ENCODE measurements at regions not wholly inside any gene's neighbourhood (a gene's known extent, or its start where the extent isn't known, plus 50 kb on each side); places are given as distances from the start of the nearest gene placed in this dataset.

DNA sequence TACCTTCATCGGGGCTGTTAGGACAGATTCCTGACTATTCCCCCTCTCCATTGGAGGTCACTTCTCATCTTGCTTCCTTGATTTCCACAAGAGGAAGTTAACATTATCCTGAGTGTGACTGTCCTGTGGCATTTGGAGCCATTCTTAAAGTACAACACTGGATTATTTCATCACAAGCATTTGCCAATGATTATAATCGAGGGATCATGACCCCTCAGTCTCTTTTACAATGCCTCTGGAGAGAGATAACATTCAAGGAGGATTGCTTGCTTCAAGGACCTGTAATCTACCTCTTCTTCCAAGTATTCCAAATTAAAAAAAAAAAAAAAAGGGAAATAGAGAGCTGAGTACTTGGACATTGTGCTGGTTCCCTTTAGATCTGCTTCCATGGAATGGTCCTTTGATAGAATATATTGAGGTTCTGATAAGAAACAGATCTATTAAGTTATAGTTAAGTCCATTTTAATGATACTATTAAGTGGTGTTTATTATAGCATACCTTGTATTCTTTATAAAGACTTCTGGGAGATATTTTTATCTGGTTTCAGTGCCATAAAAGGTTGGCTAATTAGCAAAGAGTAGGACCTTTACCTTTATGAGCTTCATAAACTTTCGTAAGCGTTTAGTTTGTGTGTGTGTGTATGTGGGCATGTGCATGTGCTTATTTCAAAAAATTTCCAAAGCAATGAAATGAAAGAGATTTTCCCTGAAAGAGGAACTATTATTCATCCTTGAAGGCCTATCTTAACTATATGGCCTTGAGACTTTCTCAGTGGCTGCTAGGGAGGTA is 469.1 kb downstream of the DHX35 start:
- no peak for DNase-seq

DNA sequence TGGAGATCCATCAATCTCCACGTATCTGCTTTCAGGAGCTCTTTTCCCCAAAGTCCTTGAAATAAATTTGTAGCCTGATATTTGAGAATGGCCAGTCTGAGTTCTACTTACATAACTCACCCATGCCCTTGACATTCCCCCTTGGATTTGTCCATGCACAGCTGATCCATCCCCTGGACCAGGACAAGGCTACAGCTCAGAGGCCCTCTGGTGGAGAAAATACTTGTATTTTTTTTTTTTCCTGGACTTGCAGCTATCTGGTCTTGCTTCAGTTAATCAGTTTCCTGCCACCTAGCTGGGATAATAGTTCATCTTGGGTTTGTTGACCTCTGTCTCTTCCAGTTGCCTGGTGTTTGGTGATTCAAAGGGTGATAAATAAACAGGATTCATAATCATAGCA is 467.6 kb downstream of the DHX35 start:
- no peak for DNase-seq

DNA sequence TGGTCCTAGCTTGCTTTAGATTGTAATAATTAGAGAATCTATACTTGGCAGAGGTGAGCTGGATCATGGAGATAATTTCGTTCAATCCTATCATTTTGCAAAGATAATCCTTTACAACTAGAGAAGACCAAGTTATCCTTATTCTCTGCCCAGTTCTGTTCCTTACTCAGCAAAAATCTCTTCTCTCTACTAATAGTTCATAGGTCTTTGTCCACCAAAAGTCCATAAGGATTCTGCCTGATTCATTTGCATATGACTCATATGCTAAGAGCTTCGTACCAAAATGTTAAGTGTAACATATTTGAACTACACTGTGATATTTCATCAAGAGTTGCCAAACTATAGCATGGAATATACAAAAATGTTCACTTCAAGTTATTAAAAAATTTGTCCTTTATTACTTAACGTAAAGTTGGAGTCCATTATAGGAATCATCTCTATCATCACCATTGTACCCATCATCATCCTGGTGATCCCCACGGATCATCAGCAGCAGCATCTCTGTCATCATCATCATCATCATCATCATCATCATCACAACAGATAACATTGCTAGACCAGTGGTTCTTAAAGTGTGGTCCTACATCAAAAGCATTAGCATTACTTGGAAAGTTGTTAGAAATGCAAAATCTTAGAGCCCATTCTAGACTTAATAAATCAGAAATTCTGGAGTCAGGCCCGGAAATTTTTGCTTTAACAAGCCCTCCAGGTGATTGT is 463.0 kb downstream of the DHX35 start:
- no peak for DNase-seq

DNA sequence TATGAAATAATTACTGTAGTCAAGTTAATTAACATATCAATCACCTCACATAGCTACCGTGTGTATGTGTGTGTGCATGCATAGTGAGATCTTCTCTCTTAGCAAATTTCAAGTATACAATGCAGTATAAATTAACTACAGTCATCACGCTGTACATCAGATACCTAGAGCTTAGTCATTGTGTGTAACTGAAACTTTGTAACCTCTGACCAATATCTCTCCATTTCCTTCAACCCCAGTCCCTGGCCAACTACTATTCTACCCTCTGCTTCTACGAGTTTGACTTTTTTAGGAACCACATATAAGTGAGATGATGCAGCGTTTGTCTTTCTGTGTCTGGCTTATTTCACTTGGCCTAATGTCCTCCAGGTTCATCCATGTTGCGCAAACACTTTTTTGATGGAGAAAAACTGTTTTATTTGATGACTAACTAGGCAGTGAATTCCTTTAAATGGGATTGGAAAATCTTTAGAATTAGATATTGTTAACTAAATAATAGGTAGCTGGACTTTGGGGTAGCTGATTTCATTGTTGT is 459.5 kb downstream of the DHX35 start:
- no peak for DNase-seq

DNA sequence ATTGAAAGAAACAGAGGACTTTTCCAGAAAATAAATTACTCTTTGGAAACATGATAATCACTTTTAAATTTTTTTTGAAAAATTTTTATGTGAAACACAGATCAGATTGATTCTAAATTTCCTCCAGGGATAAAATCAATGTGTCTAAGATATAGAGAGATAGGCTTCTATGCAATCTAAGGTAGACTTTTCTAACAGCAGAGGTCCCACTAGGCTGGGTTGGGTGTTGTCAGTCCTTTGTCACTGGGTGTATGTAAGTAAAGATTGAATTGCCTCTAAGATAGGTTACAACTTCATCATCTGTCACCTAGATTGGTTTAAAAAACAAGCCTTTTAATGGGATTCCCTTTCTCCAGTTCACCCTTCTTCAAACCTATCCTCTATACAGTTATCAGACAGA is 449.9 kb downstream of the DHX35 start:
- no peak for DNase-seq

DNA sequence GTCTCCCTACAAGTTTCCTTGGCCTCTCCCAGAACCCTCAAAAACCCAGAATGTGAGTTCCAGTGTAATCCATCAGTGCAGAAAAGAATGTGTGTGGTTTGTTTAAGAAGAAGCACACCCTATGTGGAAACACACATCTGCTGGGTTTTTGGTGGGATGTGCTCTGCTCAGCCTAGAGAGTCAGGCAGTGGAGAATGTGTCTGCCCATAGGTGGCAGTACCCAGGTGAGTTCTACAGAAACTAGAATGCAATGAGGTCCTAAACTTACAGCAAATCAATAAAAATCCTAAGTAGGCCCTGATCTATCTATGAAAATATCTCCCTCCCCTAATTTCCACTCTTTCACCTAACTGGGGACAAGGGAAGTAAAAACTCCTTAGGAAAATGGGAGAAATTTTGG is 437.3 kb downstream of the DHX35 start:
- DNase-seq = no peak

DNA sequence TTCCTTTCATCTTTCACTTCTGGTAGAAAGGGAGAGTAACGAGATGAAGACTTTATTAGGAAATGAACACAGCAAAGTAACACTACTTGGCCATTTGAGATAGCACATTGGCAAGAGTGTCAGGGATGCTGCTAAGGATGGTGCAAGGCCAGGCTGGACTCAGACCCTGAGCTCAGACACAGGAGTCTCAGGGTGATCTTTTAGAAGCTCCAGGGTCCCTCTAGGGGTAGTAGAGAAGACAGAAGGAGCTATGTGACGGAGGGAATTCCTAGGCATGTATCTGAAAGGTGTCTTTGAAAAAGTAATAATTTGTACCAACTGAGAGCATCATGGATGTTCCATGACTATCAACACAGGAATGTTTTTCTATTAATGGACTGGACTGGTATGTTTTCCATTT is 436.5 kb downstream of the DHX35 start:
- DNase-seq = no peak

DNA sequence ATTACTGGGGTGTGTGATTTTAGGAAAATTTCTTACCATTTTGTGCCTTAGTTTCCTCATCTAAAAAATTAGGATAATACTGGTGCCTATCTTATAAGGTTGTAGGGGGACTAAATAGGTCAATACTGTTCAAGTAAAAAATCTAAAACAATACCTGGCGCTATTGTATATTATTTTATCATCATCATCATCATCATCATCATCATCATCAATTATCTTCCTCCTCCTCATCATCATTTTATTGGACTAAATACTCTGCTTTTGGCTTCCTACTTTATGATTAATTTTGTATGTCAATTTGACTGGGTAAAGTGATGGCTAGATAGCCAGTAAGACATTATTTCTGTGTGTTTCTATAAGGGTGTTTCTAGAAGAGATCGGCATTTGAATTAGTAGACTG is 435.5 kb downstream of the DHX35 start:
- no peak for DNase-seq

DNA sequence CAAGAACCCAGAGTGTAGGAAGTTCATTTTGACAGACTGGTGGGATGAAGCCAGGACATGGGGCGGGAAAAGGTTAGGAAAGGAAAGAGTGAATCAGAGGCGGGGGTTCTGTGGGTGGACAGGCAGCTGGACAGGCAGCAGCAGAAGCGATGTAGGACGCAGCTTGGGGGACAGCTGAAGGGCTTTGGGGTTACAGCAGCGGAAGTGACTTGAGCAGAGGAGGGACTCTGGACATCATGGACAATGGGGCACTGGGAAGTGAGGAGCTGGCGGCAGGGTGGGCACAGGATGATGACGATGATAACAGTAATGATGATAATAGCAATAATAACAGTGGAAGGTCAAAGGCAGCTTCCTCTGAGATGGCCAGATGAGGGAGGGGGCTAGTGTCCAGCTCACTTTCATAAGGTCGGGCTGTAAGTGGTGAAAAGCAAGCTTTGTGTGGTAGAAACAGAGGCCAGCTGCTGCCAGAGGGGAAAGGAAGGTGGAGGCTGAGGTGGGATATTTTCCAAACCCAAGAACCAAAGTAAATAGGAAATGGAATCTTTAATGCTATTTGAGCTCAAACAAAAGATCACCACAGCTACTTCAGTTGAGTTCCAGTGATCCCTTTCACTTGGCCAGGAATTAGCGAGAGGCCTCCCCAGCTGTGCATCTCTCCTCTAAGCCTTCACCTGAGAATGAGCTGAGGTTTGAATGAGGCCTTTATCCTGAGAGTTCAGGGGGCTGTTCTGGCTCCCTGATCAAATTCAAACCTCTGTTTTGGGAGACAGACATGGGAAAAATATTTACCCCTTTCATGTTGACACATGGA is 433.5 kb downstream of the DHX35 start:
- DNase-seq = no peak

DNA sequence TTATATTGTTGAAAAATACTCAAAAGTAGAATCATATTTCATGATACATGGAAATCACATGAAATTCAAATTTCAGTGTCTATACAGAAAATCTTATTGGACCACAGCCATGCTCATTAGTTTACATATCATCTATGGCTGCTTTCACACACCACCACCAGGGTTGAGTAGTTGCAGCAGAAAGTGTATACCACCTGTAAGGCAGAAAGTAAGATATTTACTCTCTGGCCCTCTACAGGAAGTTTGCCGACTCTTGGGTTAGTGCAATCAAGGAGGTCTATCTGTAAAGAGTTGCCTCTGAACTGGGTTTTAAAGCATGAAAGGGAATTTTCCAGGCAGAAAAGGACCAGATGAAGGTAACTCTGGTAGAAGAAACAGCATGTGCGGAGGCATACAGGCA is 432.3 kb downstream of the DHX35 start:
- no peak for DNase-seq

DNA sequence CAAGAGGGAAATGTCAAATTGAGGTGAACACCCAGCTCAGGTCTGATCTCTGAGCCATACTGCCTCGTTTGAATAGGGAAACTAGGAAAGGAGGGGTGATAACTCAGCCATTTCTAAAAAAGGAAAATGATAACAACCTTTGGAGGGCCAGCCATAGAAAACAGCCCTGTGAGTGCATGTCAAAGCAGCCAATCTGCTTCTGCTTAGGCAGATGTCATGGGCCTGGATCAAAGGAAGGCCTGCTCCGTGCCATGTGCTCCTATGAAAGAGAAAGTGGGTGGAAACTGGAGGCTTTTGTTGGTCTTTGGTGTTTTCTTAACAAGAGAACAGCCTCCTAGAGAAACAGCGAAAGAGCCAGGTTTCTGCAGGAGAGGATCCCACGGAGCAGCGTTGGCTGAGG is 428.0 kb downstream of the DHX35 start:
- DNase-seq = no peak

DNA sequence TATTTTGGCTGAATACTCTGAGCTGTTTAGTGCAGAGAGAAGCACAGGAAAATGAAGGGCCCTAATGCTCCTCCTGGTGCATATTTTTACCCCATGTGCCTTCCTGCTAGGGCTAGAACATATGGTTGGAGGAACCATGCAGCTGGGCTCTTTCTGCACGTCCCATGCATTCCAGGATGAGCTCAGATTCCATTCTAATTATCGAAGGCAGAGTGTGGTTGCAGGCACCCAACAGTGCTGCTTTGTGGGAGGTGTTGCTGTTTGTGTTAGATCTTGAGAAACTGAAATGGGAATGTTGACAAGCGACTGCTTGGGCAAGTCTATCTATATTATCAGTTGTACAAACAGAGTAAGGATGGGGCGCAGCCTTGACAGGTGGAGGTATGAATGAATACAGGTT is 419.5 kb downstream of the DHX35 start:
- no peak for DNase-seq

DNA sequence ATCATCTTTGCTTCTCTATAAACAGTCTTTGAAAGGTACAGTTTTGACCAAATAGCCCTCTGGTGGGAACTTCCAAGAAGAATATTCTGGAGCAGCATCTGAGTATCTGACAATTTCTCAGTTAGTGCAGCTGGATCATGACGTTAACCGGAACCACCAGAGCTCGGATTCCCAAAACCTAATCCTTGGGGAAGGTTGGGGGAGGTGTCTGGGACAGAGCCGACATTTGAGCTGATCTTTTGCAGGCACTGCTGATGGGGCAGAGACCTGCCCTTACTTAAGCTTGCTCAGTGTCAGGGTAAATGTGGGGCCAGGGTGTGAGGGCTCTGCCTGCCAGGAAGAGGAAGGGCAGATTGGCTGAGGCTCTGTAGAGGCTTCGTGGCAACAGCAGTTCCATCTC is 416.6 kb downstream of the DHX35 start:
- no peak for DNase-seq

DNA sequence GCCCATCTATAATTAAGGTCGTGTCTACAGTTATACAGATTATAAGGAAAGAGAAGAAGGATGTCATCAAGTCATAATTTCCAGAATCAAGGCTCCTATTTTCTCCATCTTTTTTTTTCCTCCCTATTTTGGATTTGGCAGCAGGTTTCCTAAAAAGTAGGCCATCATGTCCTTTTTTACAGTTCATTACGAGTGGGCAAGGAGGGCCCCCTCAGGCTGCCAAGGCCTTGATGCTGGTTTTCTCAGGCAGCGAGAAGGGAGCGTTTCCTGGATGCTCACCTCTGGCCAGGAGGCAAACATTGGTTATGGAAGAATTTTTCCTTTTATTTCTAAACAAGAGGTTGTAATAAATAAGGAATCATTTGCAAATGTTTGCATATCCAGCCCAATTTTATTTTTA is 414.6 kb downstream of the DHX35 start:
- no peak for DNase-seq

DNA sequence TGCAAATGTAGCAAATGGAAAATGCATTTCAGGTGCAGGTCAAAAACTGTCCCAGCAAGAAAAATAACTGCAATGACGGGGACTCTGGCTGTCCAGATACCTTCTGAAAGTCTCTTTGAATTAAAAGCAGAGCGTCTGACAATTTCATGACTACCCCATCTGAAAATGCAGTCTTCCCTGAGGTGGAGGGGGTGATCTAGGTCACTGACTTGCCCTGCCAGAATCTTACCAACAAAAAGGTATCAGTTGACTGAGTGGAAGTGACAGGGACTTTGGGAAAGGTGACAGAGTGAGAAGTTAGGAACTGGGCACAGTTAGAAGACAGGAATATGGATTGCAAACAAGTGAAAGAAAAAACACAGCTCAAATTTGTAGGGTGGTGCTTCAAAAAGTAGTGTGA is 402.2 kb downstream of the DHX35 start:
- no peak for DNase-seq

DNA sequence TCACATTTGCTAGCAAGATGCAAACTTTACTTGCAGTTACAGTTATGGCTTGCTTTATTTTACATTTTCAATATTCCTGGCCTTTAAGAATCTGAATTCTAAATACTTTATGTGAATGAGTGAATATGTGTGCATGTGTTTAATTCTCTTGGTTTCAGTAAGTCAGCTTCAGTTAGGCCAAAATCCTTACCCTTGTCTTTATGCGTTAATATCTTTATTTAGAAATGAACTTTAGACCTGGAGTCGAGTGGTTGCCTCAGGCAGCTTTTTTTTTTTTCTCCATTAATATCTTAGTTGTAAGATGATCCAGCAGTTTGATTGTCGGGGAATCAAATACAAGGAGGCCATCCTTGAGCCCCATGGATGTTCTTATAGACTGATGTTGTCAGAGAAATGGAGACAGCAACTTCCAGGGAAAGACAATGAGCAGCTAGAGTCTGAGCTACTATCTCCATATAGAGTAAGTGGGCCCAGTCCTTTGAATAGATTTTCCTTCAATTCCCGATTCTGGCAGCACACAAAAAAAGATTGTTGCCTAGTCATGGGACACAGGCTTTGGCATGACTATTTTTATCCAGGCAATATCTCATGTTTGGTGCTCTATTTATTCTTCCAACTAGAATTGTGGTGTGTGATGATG is 398.0 kb downstream of the DHX35 start:
- no peak for DNase-seq

DNA sequence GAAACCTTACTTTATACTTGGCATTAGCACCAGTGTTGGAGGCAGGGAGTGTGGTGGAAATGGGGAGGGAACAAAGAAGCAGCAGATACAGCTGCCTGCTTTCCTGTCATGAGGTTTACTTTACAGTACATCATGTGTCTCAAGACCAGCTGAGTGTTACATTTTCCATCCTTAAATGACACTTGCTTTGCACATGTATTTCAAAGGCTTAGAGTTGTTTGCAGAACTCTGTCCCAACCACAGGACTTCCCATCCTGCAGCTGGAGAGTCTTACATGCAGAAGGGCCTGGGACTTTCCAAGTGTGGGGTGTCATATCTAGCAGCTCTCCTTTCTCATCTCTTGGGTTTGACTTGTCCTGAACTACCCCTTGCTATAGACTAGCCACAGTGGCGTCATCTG is 395.9 kb downstream of the DHX35 start:
- no peak for DNase-seq

DNA sequence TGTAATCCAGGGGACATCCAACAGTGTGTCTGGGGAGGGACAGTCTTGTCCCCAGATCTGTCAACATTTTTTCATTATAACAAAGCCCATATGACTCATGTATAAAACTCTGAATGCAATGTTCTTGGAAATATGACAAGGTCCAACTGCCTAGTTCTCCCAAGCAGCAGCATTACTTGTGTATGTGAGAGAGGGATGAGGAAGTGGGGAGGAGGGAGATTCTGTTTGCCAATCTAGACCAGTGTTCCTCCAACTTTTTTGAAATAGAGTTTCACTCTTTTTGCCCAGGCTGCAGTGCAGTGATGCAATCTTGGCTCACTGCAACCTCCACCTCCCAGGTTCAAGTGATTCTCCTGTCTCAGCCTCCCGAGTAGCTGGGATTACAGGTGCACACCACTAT is 394.8 kb downstream of the DHX35 start:
- no peak for DNase-seq

DNA sequence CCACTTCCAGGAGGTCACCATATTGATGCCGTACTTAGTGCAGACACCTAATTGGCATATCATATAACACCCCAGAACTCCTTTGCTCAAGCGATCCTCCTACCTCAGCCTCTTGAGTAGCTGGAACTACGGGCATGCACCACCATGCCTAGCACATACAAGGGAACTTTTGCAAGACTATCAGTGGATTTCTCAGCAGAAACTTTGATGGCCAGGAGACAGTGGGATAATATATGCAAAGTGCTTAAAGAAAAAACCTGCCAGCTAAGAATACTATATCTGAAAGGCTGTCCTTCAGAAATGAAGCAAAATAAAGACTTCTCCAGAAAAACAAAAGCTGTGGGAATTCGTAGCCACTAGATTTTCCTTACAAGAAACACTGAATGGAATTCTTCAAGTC is 387.1 kb downstream of the DHX35 start:
- no peak for DNase-seq

DNA sequence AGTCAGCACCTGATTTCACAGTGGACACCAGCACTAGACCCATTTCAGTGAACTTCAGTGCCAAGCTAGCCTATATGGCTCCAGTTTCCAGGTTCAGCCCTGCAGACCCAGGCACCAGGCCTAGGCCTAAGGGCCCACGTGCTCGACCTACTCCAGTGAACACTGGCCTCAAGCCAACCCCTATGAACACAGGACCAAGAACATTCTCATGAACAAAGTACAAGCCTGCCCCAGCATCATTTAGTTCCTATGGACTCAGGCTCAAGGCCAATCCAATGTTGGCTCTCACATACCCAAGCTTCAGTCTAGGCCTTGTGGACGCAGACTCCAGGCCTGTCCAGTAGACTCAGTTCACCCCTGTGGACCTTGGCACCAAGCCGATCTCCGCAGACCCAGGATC is 385.5 kb downstream of the DHX35 start:
- DNase-seq = no peak

DNA sequence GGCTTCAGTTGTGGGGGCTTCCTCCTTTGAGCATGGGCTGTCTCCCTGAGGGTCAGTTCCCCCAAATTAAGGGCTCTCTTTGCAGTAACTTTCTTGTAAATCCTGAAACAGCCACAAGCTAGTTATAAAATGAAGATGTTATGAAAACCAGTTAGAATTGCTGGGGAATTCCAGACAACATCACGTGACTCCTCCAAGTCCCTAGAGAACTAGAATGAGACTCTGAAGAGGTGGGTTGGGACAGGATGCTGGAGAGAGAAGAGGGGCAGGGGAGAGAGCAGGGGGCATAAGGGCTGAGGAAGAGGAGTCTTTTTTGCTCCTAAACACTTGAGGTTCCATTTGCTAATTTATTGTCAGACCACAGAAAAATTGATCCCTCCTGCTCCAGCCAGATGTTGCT is 380.3 kb downstream of the DHX35 start:
- no peak for DNase-seq

DNA sequence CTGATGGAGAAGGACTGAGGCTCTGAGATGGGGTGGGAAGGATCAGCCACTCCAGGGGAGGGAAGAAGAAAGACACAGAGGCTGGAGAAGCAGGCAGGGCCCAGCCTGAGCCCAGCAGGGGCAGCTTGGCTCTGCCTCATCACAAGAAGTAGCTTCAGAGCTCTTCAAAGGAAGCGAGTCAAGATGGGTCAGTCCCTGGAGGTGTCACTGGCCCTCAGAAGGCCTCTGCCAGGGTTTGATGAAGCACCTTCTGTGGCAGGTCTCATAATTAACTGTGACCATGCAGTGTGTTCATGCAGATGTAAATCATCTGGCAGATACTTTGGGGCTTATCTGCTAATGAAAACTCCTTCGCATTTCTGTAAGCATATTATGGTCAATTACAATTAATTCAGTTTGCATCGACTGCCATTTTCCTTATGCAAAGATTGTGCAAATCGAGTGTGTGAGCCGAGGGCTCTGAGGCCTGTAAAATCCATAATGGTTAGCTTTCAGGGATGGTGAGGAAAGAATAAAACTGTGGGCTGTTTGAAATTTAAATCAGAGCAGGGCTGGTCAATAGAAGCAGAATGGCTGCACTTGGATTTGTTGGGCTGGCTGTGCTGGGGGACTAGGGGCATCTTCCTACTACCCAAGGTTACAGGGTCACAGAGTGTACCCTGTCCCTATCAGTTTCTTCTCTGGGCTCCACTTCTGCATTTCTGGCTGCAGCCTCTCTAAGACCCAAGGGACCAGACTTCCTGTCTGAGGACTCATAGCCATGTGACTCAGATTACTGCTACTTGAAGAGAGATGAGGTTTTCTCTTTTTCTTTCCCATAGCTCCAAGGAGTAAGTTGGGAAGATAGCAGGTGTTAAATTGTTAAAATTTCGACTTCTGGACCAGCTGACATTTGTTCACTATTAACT is 376.6 kb downstream of the DHX35 start:
- no peak for DNase-seq
